Endothelial cell of umbilical vein (primary cell): ENCODE measurements at regions not wholly inside any gene's neighbourhood (a gene's known extent, or its start where the extent isn't known, plus 50 kb on each side); places are given as distances from the start of the nearest gene placed in this dataset.

Experiments
- BruUV-seq: library from RNA; stranded (reverse); fragments of 400-500 nt; replicated peaks from 2 replicates; lab custom pipeline; 2021; lab: Mats Ljungman, UMichigan
- CTCF ChIA-PET: fragments of 300-600, 350-600 bp; sonication (Branson Sonifier 250); formaldehyde crosslinking; loops from one replicate; lab custom pipeline; 2021; ENCODE audit warnings: antibody characterized with exemption, inconsistent platforms; lab: Charles Lee
- POLR2A ChIA-PET: fragments of 300-600, 350-600 bp; sonication (Branson Sonifier 250); formaldehyde crosslinking; loops from one replicate; lab custom pipeline; 2021; ENCODE audit warnings: antibody characterized with exemption, inconsistent platforms; lab: Charles Lee
- DNase-seq: peaks from one replicate; pipeline ENCODE4 v3.0.0-alpha.2; 2011; ENCODE audit warnings: low read depth, low spot score
- FAIRE-seq: peaks from 2 replicates; lab custom pipeline; 2011; peaks lifted over from hg19 to GRCh38; lab: Jason Lieb, UNC
- H2AFZ ChIP-seq: 2 replicates; pipeline ENCODE4 v1.6.0; 2012; ENCODE audit warnings: low read depth, low read length, control low read depth, inconsistent platforms
- H3K27ac ChIP-seq: 2 replicates; pipeline ENCODE4 v1.5.1; 2011; ENCODE audit warnings: low read depth, mild to moderate bottlenecking, control low read depth, low read length, moderate library complexity; ENCODE audit not compliant: insufficient read depth
- H3K27me3 ChIP-seq, 2 experiments: 2 replicates each; pipeline versions ENCODE4 v1.6.0 to v1.6.1; 2011; ENCODE audit warnings: low read length in 2 of 2, mixed read lengths in 1 of 2; ENCODE audit not compliant: control insufficient read depth in 2 of 2, insufficient read depth in 2 of 2
- H3K36me3 ChIP-seq, 2 experiments: 2 replicates in 1 of 2; 3 replicates in 1 of 2; pipeline ENCODE4 v1.5.1; 2011; ENCODE audit warnings: low read length in 2 of 2, mild to moderate bottlenecking in 1 of 2, moderate library complexity in 1 of 2; ENCODE audit not compliant: control insufficient read depth in 2 of 2, insufficient read depth in 2 of 2; ENCODE audit errors: extremely low read depth in 1 of 2
- H3K4me1 ChIP-seq: 3 replicates; pipeline ENCODE4 v1.5.1; 2011; ENCODE audit warnings: mild to moderate bottlenecking, low read length; ENCODE audit not compliant: control insufficient read depth, insufficient read depth; ENCODE audit errors: extremely low read depth
- H3K4me2 ChIP-seq: 2 replicates; pipeline ENCODE4 v1.6.1; 2011; ENCODE audit warnings: low read length, control low read depth, mixed read lengths; ENCODE audit not compliant: insufficient read depth
- H3K4me3 ChIP-seq, 3 experiments: fragments of 200-600 bp in 1 of 3; sonication (generic), shearing (Covaris generic) in 1 of 3; replicated peaks in 1 of 3; 2 replicates each; pipeline ENCODE4 v1.5.1; 2011 to 2016; ENCODE audit warnings: control low read depth in 3 of 3, low read length in 3 of 3, mild to moderate bottlenecking in 2 of 3, inconsistent platforms in 1 of 3, low read depth in 1 of 3, moderate library complexity in 1 of 3; ENCODE audit not compliant: insufficient read depth in 1 of 3
- H3K79me2 ChIP-seq: 2 replicates; pipeline ENCODE4 v1.6.0; 2012; ENCODE audit warnings: low read length, inconsistent platforms; ENCODE audit not compliant: control insufficient read depth, insufficient read depth
- H3K9ac ChIP-seq: replicated peaks from 2 replicates; pipeline ENCODE3; 2011; ENCODE audit warnings: low read length, control low read depth; ENCODE audit not compliant: insufficient read depth; ENCODE audit errors: extremely low read depth
- H3K9me1 ChIP-seq: replicated peaks from 3 replicates; pipeline ENCODE4 v1.6.0; 2011; ENCODE audit warnings: mild to moderate bottlenecking, low read length; ENCODE audit not compliant: control insufficient read depth, insufficient read depth; ENCODE audit errors: extremely low read depth
- H3K9me3 ChIP-seq: replicated peaks from 2 replicates; pipeline ENCODE4 v1.5.1; 2012; ENCODE audit warnings: low read length, inconsistent platforms; ENCODE audit not compliant: control insufficient read depth, insufficient read depth
- H4K20me1 ChIP-seq: replicated peaks from 2 replicates; pipeline ENCODE3; 2011; ENCODE audit warnings: mild to moderate bottlenecking, low read length; ENCODE audit not compliant: control insufficient read depth, insufficient read depth; ENCODE audit errors: extremely low read depth
- CTCF ChIP-seq, 2 donors: IDR thresholded peaks; 1 replicate in 1 of 2; 2 replicates in 1 of 2; pipeline ENCODE4 v1.5.1; 2011; ENCODE audit warnings: low read length in 2 of 2, mild to moderate bottlenecking in 2 of 2, moderate library complexity in 2 of 2, control low read depth in 1 of 2, inconsistent platforms in 1 of 2, low read depth in 1 of 2; ENCODE audit not compliant: insufficient read depth in 1 of 2; ENCODE audit errors: extremely low read depth in 1 of 2
- EZH2 ChIP-seq: IDR thresholded peaks from 2 replicates; pipeline ENCODE4 v1.6.1; 2012; ENCODE audit warnings: borderline replicate concordance, low read depth, mild to moderate bottlenecking, moderate library complexity, low read length, inconsistent platforms; ENCODE audit not compliant: severe bottlenecking
- FOS ChIP-seq: IDR thresholded peaks from 2 replicates; pipeline ENCODE4 v1.6.1; 2011; ENCODE audit warnings: mild to moderate bottlenecking, low read length, moderate library complexity, borderline replicate concordance; ENCODE audit not compliant: insufficient read depth
- GATA2 ChIP-seq: IDR thresholded peaks from 2 replicates; pipeline ENCODE4 v1.7.0; 2011; ENCODE audit warnings: low read depth, mild to moderate bottlenecking, moderate library complexity, mixed read lengths, low read length; ENCODE audit not compliant: insufficient read length, insufficient read depth
- JUN ChIP-seq: IDR thresholded peaks from 2 replicates; pipeline ENCODE4 v1.6.1; 2011; ENCODE audit warnings: borderline replicate concordance, low read depth; ENCODE audit not compliant: insufficient read length, insufficient read depth
- MAX ChIP-seq: IDR thresholded peaks from 2 replicates; pipeline ENCODE4 v1.6.1; 2011; ENCODE audit not compliant: insufficient read depth, insufficient read length
- MYC ChIP-seq: IDR thresholded peaks from one replicate; pipeline ENCODE4 v1.6.1; 2011; ENCODE audit warnings: mild to moderate bottlenecking, low read depth, low read length
- POLR2A ChIP-seq: IDR thresholded peaks from 2 replicates; pipeline ENCODE4 v1.6.1; 2012; ENCODE audit warnings: low read depth, mild to moderate bottlenecking, control low read depth, low read length
- POLR2AphosphoS5 ChIP-seq: IDR thresholded peaks from 2 replicates; pipeline ENCODE4 v1.6.1; 2012; ENCODE audit warnings: low read depth, mild to moderate bottlenecking, control low read depth, low read length, moderate library complexity; ENCODE audit not compliant: insufficient read depth
- dilution Hi-C: fragments of 300-500 bp; cut with MboI; formaldehyde crosslinking; loops from one replicate; pipeline ENCODE4 v1.15.0; 2019; ENCODE audit warnings: low sequenced_read_pairs; ENCODE audit not compliant: extremely low pct_ligation_motif_present
- intact Hi-C: fragments of 100-400 bp; cut with micrococcal nuclease; formaldehyde crosslinking; loops from one replicate; pipeline ENCODE4 v1.10.0; 2022

GRCh38 chr18:44035554-44035953, 645.1 kb upstream of the SETBP1 start:
- no peaks in the 10 kb centered on the region for H3K9me3 ChIP-seq

More at GRCh38 chr18:44035554-44035953, 645.1 kb upstream of the SETBP1 start:
- Histone ChIP-seq H3K36me3 (no peaks in the 10 kb centered on the region), H3K4me3 (no peak overlapping the region), H4K20me1 (no peaks in the 10 kb centered on the region), H3K27ac (no peak overlapping the region), H2AFZ (no peak overlapping the region), H3K9me1 (no peaks in the 10 kb centered on the region), H3K4me1 (no peaks in the 10 kb centered on the region), H3K9ac (no peak overlapping the region), H3K79me2 (no peaks in the 10 kb centered on the region), H3K4me2 (no peak overlapping the region), H3K27me3 (no peaks in the 10 kb centered on the region)
- no peak for FAIRE-seq
- DNase-seq: no peak
- no TSS peak for BruUV-seq
- TF ChIP-seq FOS (no peak), MAX (no peak), POLR2A (no peak), POLR2AphosphoS5 (no peak), EZH2 (no peak), MYC (no peak), CTCF (IDR thresholded peaks at IDR 0.05; ENCODE audit: extremely low read depth in 1 of 2, insufficient read depth in 1 of 2, low read depth in 1 of 2, low read length in 2 of 2) (no peak), JUN (no peak), GATA2 (no peak)
- POLR2A ChIA-PET: no interaction called here
- CTCF ChIA-PET: no interaction called here
- dilution Hi-C loops (no loop called here), intact Hi-C loops (no loop called here)
